Smooth muscle cell of the brain vasculature (primary cell): ENCODE measurements at regions not wholly inside any gene's neighbourhood (a gene's known extent, or its start where the extent isn't known, plus 50 kb on each side); places are given as distances from the start of the nearest gene placed in this dataset.
A peak's percentile ranks its signal among the peaks of the same experiment; 100 is the strongest.

ENCODE experiments used
- DNase-seq: peaks from one replicate; pipeline ENCODE4 v3.0.0-alpha.2; 2012; ENCODE audit warnings: low read depth, low spot score

GRCh38 chr4:176902710-176903323 is 110.1 kb upstream of the VEGFC start:
- DNase-seq = no peak

GRCh38 chr4:176906709-176907108 is 114.0 kb upstream of the VEGFC start:
- no peak for DNase-seq

- DNase-seq = no peak
These were observed 117.9 kb upstream of the VEGFC start for GRCh38 chr4:176910646-176911045.

GRCh38 chr4:176919631-176920030 is 126.9 kb upstream of the VEGFC start:
- DNase-seq = no peak

GRCh38 chr4:176920694-176921093 is 128.0 kb upstream of the VEGFC start:
- no peak for DNase-seq

GRCh38 chr4:176921256-176921655 is 128.5 kb upstream of the VEGFC start:
- no peak for DNase-seq

- no peak for DNase-seq
These were observed 131.5 kb upstream of the VEGFC start for GRCh38 chr4:176924238-176924637.

GRCh38 chr4:176925962-176926361 is 133.2 kb upstream of the VEGFC start:
- DNase-seq = no peak

GRCh38 chr4:176927117-176927516 is 134.4 kb upstream of the VEGFC start:
- DNase-seq = no peak

GRCh38 chr4:176927664-176928063 is 134.9 kb upstream of the VEGFC start:
- peak; percentile 47 for DNase-seq

GRCh38 chr4:176939445-176939844 is 146.7 kb upstream of the VEGFC start:
- DNase-seq = peak; percentile 20

GRCh38 chr4:176945334-176945733 is 152.6 kb upstream of the VEGFC start:
- DNase-seq = no peak

GRCh38 chr4:176949029-176949428 is 156.3 kb upstream of the VEGFC start:
- DNase-seq = no peak

GRCh38 chr4:176953021-176953420 is 160.3 kb upstream of the VEGFC start:
- no peak for DNase-seq

GRCh38 chr4:176957353-176958118 is 164.8 kb upstream of the VEGFC start:
- DNase-seq = no peak

GRCh38 chr4:176959980-176960379 is 167.3 kb upstream of the VEGFC start:
- no peak for DNase-seq

- DNase-seq = no peak
These were observed 170.4 kb upstream of the VEGFC start for GRCh38 chr4:176963121-176963520.

- no peak for DNase-seq
These were observed 171.5 kb upstream of the VEGFC start for GRCh38 chr4:176964116-176964691.

GRCh38 chr4:176967586-176967985 is 174.9 kb upstream of the VEGFC start:
- DNase-seq = no peak

GRCh38 chr4:176968094-176968493 is 175.4 kb upstream of the VEGFC start:
- DNase-seq = no peak

- DNase-seq = no peak
These were observed 176.3 kb upstream of the VEGFC start for GRCh38 chr4:176969011-176969410.

- no peak for DNase-seq
These were observed 178.1 kb upstream of the VEGFC start for GRCh38 chr4:176970853-176971252.

GRCh38 chr4:176971576-176972115 is 178.9 kb upstream of the VEGFC start:
- DNase-seq = no peak
